Choroid plexus epithelial cell (primary cell): ENCODE measurements at regions not wholly inside any gene's neighbourhood (a gene's known extent, or its start where the extent isn't known, plus 50 kb on each side); places are given as distances from the start of the nearest gene placed in this dataset.
"Not testable (repeated sequence)": the region's sequence is repeated elsewhere in the genome, so short reads cannot be mapped to it uniquely, and the experiment has no call there.

Experiments
- DNase-seq: peaks from one replicate; pipeline ENCODE4 v3.0.0-alpha.2; 2010; ENCODE audit warnings: low read depth
- H3K4me3 ChIP-seq: 2 replicates; pipeline ENCODE4 v1.5.1; 2011; ENCODE audit warnings: low read depth, mild to moderate bottlenecking, control low read depth, low read length, moderate library complexity
- CTCF ChIP-seq: conservative IDR thresholded peaks from 2 replicates; pipeline ENCODE4 v1.5.1; 2011; ENCODE audit warnings: low read depth, mild to moderate bottlenecking, control low read depth, inconsistent platforms, low read length, moderate library complexity

DNA sequence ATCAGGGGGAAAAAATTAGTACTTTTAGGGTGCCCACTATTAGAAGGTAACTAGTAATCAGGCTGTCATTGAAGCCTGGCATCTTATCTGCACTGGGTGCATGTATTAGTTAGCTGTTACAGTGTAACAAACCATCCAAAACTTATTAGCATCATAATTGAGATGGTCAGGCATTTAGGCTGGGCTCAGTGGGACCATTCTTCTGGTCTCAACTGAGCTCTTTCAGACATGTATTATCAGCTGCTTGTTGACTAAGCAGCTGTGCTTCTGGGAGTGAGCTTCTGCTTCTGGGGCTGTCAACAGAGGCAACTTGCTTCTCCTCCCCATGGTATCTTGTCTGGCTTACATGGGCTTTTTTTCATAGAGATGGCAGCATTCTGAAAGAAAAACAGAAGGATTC is 154.0 kb upstream of the ZNF92 start:
- no peak for TF ChIP-seq CTCF
- DNase-seq, result no peak
- no peak overlapping the region for H3K4me3 ChIP-seq

DNA sequence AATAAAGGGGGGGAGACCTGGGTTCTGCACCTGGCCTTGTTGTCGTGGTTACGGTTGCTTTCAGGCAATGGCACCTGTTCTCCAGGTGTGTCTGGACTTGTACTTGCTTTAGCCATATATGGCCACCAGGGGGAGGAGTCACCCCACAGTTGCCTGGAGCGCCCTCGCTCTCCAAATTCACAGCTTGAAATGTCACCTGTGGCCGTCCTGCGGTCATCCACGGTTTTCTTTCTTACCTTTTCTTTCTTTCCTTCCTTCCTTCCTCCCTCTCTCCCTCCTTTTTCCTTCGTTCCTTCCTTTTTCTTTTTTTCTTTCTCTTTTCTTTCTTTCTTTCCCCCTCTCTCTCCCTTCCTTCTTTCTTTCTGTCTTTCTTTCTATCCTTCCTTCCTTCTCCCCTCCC is 157.2 kb upstream of the ZNF92 start:
- DNase-seq, result peak; percentile 62
- no peak overlapping the region for H3K4me3 ChIP-seq
- peak; percentile 79 for TF ChIP-seq CTCF

DNA sequence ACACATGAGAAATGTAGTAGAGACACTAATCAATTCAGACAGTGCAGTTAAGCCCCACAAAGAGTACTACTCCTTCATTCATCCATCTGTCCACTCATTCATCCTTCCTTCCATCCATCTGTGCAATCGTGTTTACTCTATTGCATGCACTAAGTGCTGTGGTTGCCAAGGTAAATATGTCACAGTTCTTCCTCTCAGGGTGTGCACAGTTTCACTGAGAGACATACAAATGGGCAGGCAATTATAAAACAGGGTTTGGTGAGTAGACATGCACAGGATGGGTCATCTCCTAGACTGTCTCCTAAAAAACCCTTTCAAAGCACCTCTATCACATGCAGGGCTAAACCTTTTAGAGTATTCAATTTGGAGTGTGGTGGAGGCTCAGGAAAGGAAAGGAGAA is 160.4 kb upstream of the ZNF92 start:
- not testable (repeated sequence) for H3K4me3 ChIP-seq, DNase-seq

DNA sequence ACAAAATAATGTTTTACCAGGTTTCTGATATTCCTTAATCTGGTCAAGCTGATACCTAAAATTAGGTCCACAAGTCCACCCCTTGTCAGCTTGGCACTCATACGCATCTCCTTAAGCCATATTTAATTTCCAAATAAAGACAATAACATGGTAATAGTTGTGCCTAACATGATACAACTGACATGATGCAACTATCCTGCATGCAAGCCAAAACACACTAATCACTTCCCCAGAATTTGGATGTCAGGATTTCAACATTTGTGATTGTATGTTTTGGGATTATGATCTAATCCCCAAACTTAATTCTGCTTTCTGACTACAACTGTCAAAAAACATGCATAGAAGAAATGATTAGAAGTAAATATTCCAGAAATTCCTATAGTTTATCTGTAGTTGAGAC is 174.4 kb upstream of the ZNF92 start:
- not testable (repeated sequence) for DNase-seq, H3K4me3 ChIP-seq

GRCh38 chr7:65193334-65194058 is 180.2 kb upstream of the ZNF92 start:
- peak; percentile 23 for DNase-seq

DNA sequence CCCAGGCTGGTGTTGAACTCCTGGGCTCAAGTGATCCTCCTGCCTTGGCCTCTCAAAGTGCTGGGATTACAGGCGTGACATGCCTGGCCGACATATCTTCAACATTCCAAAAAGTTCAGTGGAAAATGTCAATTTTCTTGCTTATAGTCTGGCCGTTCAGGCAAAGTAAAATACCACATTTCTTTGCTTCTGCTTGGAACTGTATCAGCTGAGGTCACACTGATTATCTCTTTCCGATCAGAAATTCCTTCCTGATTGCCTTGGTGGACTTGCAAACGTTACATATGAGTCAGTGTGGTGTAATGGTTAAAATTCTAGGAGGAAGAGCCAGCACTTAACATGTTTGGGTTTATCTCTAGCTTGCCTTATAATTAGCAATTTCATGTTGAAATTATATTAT is 170.6 kb upstream of the ERV3-1 start:
- not testable (repeated sequence) for H3K4me3 ChIP-seq
- DNase-seq, result peak; percentile 0

More at GRCh38 chr7:65193334-65194058, 180.2 kb upstream of the ZNF92 start:
- H3K4me3 ChIP-seq, result not testable (repeated sequence)

- not testable (repeated sequence) for H3K4me3 ChIP-seq, DNase-seq
Measured at GRCh38 chr7:65150105-65150504, 143.6 kb upstream of the ERV3-1 start.

- DNase-seq, H3K4me3 ChIP-seq: not testable (repeated sequence)
Measured at GRCh38 chr7:65146118-65146914, 139.8 kb upstream of the ERV3-1 start.

- H3K4me3 ChIP-seq, DNase-seq: not testable (repeated sequence)
Measured at GRCh38 chr7:65145710-65146109, 139.2 kb upstream of the ERV3-1 start.

- not testable (repeated sequence) for H3K4me3 ChIP-seq, DNase-seq
Measured at GRCh38 chr7:65145008-65145407, 138.5 kb upstream of the ERV3-1 start.

DNA sequence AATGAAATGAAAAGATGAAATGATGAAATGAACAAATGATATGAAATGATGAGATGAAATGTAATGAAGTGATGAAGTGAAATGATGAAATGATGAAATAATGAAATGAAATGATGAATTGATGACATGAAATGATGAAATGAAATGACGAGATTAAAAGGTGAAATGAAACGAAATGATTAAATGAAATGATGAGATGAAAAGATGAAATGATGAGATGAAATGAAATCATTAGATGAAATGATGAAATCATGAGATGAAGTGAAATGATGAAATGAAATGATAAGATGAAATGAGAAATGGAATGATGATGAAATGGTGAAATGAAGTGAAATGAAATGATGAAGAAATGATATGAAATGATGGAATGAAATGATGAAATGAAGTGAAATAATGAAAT is 138.1 kb upstream of the ERV3-1 start:
- H3K4me3 ChIP-seq, DNase-seq: not testable (repeated sequence)

- DNase-seq, H3K4me3 ChIP-seq: not testable (repeated sequence)
Measured at GRCh38 chr7:65144119-65144518, 137.6 kb upstream of the ERV3-1 start.

DNA sequence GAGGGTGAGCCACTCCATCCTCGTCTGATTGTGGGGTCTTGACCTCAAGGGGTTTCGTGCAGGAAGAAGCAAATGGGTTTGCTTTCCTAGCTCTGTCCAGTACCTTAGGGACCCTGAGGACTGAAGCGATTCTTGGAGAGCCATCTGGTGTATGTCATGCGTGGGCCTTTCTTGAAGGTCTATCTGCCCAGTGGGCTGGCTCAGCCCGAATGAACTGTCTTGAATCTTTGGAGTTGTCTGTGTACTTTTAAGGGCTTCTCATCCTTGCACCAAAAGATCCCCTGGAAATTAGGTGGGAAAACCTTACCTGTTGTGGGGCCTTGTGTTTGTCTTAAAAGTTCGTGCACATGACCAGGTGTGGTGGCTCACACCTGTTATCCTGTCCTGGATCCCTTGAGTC is 135.4 kb upstream of the ERV3-1 start:
- H3K4me3 ChIP-seq, DNase-seq: not testable (repeated sequence)

DNA sequence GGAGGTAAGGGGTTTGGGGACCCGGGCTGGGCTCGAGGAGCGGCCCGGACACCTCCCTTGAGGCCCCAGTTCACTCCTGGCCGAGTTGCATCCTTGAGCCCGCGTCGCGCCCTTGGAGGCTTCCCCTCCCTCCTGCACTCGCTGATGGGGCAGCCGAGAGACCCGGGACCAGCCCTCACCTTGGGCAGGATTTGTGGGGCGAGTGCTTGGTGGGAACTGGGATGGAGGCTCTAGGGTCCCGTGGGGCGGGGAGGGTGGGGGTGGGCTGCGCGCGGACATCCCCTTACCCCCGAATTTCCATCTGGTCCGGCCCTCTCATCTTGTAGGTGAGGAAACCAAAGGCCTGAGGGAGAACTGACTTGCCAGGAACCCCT is 134.9 kb upstream of the ERV3-1 start:
- H3K4me3 ChIP-seq, DNase-seq: not testable (repeated sequence)

GRCh38 chr7:65140543-65141404 is 134.3 kb upstream of the ERV3-1 start:
- H3K4me3 ChIP-seq, DNase-seq: not testable (repeated sequence)

GRCh38 chr7:65136850-65137249 is 130.4 kb upstream of the ERV3-1 start:
- H3K4me3 ChIP-seq, DNase-seq: not testable (repeated sequence)

DNA sequence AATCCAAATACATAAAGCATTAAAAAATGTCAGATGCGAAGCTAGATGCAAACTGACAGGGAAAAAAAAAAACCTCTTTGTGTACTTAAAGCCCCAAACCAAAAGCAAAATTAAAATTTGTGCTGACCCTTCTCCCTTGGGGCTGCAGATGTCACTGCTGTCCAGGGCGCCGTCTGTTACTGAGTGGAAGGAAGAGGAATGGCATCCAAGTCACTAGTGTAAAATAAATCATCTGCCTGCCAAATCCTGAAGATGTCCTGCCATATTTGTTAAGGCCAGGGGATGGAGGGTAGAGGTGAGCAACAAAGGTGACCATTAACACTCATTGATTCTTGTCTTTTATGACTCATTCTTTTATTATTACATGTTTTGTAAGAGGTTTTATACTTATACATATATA is 126.6 kb upstream of the ERV3-1 start:
- DNase-seq, H3K4me3 ChIP-seq: not testable (repeated sequence)
